Keratinocyte (primary cell): ENCODE measurements at regions not wholly inside any gene's neighbourhood (a gene's known extent, or its start where the extent isn't known, plus 50 kb on each side); places are given as distances from the start of the nearest gene placed in this dataset.

Experiments
- EZH2 ChIP-seq: IDR thresholded peaks from one replicate; pipeline ENCODE4 v1.6.1; 2012; ENCODE audit warnings: inconsistent platforms, mild to moderate bottlenecking, low read length, moderate library complexity
- TF ChIP-seq, protein P1 (sequence below), 3 experiments: IDR thresholded peaks in 1 of 3; conservative IDR thresholded peaks in 1 of 3; optimal IDR thresholded peaks in 1 of 3; 2 replicates in 2 of 3; 3 replicates in 1 of 3; pipeline versions ENCODE3 to v1.5.1; 2011; ENCODE audit warnings: low read length in 3 of 3, mild to moderate bottlenecking in 3 of 3, moderate library complexity in 2 of 3, control low read depth in 1 of 3, inconsistent platforms in 1 of 3; ENCODE audit not compliant: insufficient read depth in 2 of 3; ENCODE audit errors: extremely low read depth in 1 of 3

DNA sequence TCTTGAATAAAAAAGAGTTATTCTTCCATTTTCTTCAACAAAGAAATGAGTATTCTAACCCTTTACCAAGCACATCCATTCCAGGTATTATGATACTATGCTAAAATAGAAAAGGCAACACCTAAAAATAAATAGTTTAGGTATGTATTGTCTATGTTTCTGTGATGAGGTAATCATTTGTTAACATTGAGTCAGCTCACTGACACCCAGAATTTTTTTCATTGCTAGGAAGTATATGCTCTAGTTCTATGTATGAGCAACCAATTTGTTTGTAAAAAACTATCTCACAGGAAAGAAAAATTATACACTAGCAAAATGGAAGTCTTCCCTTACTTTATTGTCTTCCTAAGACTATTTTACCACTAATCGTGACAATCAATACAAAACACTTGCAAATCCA, 615.6 kb upstream of the GRIN3A start:
- TF ChIP-seq, protein P1, sequence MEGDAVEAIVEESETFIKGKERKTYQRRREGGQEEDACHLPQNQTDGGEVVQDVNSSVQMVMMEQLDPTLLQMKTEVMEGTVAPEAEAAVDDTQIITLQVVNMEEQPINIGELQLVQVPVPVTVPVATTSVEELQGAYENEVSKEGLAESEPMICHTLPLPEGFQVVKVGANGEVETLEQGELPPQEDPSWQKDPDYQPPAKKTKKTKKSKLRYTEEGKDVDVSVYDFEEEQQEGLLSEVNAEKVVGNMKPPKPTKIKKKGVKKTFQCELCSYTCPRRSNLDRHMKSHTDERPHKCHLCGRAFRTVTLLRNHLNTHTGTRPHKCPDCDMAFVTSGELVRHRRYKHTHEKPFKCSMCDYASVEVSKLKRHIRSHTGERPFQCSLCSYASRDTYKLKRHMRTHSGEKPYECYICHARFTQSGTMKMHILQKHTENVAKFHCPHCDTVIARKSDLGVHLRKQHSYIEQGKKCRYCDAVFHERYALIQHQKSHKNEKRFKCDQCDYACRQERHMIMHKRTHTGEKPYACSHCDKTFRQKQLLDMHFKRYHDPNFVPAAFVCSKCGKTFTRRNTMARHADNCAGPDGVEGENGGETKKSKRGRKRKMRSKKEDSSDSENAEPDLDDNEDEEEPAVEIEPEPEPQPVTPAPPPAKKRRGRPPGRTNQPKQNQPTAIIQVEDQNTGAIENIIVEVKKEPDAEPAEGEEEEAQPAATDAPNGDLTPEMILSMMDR (optimal IDR thresholded peaks at IDR 0.05 in 1 of 3, IDR thresholded peaks at IDR 0.05 in 1 of 3, conservative IDR thresholded peaks at IDR 0.05 in 1 of 3; ENCODE audit: extremely low read depth in 1 of 3, insufficient read depth in 2 of 3, low read length in 3 of 3), result no peak
- no peak for TF ChIP-seq EZH2
